NCI-H146 (cell line): ENCODE measurements at regions not wholly inside any gene's neighbourhood (a gene's known extent, or its start where the extent isn't known, plus 50 kb on each side); places are given as distances from the start of the nearest gene placed in this dataset.

Experiments used
- DNase-seq: peaks from one replicate; lab custom pipeline; 2025; lab: John Stamatoyannopoulos, UW

DNA sequence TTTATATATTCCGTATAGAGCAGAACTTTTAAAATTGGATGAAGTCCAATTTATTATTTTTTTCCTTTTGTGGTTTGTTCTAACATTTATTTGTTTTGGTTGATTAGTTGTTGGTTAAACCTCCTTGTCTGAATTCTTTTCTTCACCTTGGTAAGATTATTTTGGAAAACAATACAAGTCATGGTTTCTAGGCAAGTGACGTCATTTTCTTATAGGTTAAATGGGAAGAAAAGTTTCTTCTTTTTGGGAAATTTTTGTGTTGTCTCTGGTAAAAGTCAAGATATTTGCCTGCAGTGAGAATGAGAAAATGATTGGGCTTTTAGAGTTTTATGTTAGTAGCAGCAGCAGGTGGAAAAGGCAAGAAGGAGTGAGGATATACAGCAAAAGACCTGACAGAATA is 197.9 kb downstream of the OTOR start:
- no peak for DNase-seq

DNA sequence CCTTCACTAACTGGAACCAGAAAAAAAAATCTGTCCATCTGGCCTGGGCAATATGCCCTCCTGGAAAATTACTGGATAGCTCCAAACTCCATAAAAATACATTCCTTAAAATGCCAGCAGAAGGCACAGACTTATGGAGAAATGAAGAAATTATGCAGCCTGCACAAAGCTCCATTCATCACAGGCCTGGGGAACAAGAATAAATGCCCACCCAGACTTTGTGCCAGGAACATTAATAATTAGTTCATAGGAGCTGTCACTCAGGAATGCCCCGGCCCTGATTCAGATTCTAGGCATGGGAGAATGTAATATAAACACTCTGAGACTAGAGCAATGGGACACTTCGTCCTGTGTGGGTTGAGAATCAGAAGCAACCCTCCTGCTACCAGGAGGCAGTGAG is 199.3 kb downstream of the OTOR start:
- no peak for DNase-seq

DNA sequence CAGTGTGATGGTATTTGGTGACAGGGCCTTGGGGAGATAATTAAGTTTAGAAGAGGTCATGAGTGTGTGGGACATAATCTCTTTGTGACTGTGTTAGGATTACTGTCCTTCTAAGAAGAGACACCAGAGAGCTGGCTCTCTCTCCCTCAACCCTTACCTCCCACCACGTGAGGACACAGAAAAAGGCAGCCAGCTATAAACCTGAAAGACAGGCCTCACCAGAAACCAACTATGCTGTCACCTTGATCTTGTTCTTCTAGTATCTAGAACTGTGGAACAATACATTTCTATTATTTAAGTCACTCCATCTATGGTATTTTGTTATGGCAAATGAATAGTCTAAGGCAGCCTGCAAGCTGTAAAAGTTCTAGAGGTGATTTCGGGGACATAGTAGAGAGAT is 203.7 kb downstream of the OTOR start:
- no peak for DNase-seq

DNA sequence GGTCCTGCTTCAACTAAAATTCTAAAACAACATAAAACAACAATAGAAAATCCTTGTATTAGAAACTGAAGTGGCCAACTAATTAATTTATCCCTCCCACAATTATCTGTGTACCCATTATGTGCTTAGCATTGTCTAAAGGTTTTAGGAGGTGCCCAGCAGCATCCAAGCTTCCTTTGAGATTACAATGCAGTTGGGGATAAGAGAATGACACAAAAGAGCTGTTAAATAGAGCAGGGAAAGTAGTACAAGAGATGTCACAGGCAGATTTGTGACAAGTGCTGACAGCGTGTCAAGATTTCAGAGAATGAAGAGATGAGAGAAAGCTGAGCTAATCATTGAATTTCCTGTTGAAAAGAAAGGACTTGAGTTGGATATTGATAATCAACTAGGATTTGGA is 204.8 kb downstream of the OTOR start:
- no peak for DNase-seq

DNA sequence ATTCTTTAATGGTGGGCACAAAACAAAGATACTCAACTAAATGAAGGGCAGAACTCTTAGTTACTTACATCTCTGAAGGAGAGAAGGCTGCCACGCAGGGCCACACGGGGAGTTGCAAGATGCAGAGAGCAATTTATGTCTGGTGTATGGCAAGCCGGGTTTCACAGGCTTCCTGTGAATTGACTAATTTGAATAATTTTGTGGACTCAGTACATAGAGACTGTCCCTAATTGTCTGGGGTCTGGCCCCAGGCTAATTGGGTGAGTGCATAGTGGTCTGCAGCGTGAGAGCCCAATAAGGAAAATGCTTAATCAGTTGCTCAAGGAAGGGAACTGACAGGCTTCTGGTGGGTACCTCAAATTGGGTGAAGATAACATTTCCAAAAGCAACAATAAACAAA is 205.7 kb downstream of the OTOR start:
- DNase-seq, result peak; percentile 54

DNA sequence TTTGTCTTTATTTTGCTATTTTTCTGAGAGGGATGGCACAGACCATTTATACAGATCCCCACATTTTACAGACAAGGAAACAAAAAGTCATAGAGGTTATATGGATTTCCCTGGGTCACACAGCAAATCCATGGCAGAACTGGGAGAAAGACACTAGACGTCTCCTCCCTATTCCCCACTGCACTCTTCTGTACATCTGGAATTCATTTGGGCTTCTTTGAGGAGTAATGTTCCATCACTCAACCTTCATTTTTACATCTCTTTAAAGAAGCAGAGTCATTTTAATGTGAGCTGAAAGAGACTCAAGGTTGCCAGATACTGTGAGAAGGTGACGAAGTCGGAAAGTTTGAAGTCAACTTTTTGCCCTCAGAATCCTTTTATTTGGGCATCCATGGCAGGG is 207.3 kb downstream of the OTOR start:
- no peak for DNase-seq

DNA sequence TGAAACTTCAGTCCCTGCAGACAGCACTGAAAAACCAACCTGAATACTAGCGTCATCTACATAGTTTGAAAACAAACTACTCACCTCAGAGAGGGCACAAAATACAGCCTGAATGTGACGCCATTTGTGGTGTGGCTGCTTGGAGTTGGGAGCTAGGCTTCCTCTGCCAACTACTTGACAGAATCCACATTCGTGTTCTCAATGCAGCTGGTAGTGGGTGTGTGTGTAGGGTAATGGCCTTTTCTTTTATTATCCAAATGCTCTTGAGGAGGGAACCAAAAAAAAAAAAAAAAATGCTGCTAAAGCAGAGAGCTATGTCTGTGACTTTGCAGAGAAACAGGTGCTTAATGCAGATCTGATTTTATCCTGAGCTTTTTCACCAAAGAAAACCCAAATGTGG is 207.8 kb downstream of the OTOR start:
- DNase-seq, result no peak

DNA sequence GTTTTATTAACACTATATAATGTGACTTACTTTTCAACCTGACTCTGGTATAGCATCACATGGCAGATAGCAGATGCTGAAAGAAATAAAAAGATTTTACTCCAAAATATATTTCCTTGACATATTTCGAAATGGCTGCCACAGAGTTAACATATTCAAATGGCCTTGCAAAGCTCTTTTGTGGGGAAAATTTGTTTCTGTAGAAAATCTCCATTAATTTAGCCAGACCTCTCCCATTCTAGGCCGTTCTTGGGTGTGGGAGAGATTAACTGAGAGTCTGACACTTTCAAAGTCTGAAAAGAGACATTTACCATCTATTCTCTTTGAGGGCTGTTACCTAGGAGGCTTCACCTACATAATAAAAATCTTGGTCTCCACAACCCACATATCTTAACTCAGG is 217.2 kb downstream of the OTOR start:
- no peak for DNase-seq

DNA sequence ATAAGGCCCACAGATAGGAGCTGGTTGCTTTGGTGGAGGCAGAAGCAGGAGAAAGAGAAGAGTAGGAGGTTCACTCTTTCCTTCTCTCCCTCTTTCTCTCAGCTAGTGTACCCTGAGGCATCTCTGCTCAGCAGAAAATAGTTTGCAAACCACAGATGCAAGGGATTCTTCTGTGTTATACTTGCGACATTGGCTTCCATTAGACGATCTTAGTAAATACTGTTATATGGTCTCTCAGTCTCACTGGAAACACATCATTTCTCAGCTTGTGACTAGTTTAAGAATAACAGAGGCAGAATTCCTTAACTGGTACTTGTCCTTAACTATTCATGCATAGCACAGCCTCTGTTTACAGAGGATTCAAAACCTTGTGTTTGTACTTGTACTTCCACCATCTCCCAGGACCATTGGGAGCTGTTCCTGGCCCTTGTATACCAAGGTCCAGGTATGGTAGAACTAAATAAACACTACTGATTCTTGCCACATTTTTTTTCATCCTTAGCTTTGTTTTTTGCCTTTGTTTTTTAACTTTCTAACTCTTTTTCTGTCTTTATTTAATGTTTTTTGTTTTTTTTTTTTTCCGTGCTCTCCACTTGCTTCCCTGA is 218.2 kb downstream of the OTOR start:
- DNase-seq, result no peak

DNA sequence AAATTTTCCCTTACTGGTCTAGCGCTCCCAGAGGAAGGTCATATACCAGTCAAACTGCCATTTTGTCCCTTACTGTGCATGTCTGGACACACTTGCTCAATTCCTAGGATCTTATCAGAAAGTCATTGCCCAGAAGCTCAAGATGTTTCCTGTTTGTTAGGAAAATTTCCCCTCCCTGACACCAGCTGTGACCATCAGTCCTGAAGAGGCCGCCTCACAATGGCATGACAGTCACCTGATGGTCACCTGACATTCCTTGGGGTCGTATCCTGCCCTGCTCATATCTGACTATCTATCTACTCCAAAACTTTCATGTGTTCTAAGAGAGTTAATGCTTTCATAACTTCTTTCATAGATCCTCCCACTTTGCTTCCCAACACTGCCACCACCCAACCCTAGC is 219.9 kb downstream of the OTOR start:
- no peak for DNase-seq

DNA sequence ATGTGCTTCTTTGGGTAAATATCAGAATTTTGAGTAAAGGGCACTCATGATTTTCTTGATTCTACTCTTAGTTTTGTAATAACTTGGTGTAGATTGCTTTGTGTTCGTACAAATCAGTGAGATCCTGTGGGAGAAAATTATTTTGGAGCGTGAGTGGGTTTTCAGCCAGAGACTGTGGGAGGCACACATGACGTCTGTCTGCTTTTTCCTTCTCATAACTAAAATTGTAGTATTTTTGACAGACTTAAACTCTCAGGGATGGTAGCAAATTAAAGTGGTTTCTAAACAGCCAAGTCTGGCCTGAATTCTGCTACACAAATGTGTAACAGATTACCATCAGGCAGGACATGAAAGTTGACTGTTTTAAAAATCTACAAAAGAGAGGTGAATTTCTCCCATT is 222.6 kb downstream of the OTOR start:
- no peak for DNase-seq

DNA sequence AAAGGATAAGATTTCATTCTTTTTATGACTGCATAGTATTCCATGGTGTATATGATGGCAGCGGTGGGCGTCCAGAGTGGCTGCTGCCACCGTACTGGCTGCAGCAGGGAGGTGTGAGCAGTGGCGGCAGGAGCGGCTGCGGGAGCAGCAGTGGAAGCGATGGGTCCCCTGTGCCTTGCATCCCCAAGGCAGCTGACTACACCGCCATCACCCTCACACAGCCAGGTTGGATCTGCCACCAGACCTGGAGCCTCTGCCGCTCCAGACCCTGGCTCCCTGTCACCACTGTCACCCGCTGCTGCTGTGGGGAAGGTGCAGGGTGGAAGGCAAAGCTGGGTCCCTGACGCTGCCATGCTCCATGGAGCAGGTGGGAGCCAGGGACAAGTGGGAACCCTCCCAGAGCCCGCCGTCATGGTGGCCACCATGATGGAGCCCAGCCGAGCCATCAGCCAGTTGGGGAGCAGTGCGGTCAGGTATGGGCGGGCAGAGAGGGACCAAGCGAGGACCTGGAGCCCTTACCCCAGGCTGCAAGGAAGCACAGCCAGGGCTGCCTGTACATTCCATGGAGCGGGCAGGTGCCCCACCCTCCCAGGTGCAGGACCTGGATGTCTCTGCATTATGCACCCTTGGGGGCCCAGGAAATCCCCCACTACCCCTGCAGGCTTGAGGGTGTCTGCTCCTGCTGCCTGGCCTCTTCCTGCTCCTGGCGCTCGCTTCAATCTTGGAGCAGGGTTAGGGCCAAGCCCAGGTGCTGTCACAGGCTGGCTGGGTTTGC is 226.1 kb downstream of the OTOR start:
- no peak for DNase-seq

DNA sequence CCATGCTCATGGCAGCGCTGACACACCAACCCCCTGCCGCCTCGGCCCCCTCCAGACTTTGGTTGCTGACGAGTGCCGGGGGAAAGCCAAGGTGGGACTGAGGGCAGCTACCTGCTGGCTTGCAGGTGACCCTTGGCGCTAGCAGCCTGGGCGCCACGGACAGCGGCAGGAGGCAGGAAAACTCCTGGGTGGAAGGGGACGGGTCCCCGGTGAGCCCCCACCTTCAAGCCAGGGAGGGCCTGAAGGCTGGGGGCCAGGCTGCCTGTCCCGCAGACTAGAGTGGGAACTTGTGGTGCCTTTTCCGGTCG is 226.7 kb downstream of the OTOR start:
- no peak for DNase-seq

DNA sequence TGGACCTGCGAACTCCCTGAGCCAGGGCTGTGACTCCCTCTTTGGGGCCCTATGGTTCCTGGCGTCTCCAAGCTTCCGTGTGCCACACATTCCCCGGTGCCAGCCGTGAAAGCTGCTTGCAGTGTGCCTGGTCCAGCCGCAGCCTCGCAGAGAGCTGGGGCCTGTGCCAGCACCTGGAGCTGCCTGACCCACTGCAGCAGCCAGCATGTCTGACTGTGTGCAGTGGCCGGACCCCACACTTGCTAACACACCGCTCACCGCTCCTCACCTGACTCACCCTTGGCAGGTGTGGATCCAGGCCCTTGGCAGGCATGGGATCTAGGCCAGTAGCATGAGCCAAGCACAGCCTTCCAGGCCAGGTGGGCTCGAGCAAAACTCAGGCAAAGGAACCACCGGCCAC is 227.5 kb downstream of the OTOR start:
- no peak for DNase-seq

DNA sequence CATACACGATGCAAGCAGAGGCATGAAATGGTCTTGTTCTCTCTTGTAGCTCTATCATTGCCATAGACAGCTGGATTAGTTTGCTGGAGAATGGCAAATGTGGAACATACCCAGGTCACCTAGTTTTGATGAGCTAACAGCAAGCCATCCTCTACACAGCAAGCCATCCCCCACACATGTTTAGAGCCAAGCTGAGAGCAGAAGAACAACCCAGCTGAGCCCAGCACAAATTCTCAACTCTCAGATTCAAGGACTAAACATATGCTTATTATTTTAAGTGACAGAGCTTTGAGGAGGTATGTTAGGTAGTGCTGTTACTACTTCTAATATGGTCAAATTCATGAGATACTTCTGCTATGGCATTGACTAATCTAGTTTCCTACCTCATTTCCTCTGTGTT is 230.3 kb downstream of the OTOR start:
- DNase-seq, result no peak

DNA sequence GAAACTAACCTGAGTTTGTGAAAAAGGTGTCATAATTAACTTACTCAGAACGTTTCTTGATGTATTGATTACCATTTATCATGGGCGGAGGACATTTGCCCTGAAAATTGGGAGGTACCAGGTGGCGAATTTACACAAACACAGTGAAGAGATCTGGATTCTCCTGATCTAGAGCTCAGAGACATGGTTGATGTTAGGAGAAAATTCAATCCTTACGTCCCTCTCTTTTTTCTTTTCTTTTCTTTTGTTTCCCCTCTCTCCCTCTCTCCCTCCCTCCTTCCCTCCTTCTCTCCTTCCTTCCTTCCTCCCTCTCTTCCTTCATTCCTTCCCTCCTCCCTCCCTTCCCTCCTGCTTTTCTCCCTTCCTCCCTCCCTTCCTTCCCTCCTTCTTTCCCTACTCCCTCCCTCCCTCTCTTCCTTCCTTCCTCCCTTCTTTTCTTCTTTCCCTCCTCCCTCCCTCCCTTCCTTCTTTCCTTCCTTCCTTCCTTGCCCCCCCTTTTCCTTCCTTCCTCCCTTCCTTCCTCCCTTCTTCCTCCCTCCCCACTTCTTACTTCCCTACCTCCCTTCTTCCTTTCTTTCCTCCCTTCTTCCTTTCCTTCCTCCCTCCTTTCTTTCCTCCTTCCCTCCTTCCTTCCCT is 234.1 kb downstream of the OTOR start:
- DNase-seq, result no peak

DNA sequence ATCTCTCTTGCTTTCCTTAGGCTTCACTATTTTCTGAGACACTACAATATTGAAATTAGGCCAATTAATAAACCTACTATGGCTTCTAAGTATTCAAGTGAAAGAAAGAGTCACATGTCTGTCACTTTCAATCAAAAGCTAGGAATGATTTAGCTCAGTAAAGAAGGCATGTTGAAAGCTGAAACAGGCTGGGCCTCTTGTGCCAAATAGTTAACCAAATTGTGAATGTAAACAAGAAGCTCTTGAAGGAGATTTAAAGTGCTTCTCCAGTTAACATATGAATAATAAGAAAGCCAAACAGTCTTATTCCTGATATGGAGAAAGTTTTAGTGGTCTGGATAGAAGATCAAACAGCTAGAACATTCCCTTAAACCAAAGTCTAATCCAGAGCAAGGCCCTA is 236.3 kb downstream of the OTOR start:
- no peak for DNase-seq

DNA sequence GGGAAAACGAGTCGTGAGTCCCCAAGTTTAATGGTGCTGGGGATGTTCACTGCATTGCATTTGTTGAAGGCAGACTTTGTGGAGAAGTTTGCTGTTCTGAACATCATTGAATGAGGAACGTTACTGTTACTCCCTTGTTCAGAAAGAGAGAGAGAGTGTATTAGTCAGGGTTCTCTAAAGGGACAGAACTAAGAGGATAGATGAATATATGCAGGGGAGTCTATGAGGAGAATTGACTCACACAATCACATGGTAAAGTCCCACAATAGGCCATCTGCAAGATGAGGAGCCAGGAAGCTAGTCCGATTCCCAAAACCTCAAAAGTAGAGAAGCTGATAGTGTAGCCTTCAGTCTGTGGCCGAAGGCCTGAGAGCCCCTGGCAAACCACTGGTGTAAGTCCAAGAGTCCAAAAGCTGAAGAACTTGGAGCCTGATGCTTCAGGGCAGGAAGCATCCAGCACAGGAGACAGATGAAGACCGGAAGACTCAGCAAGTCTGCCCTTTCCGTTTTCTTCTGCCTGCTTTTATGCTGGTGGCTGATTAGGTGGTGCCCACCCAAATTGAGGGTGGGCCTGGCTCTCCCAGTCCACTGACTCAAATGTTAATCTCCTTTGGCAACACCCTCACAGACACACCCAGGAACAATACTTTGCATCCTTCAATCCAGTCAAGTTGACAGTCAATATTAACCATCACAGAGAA is 223.5 kb upstream of the PCSK2 start:
- no peak for DNase-seq

DNA sequence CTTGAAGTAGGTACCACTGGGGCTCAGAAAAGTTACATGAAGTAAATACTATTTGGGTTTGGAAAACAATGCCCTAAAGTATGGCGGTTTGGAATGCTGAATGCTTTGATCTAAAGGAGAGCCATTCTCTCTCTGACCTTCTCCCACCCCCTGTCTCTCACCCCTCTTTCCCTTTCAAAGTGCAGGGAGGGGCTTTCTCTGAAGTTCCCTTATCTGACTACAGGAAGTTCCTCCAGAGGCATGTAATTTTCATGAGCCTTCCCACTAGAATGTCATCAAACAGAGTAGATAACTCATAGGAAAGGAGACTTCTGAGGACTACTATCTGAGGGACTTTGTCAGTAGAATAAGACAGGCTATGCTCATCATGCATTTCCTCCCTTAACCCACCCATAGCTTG is 216.7 kb upstream of the PCSK2 start:
- no peak for DNase-seq

DNA sequence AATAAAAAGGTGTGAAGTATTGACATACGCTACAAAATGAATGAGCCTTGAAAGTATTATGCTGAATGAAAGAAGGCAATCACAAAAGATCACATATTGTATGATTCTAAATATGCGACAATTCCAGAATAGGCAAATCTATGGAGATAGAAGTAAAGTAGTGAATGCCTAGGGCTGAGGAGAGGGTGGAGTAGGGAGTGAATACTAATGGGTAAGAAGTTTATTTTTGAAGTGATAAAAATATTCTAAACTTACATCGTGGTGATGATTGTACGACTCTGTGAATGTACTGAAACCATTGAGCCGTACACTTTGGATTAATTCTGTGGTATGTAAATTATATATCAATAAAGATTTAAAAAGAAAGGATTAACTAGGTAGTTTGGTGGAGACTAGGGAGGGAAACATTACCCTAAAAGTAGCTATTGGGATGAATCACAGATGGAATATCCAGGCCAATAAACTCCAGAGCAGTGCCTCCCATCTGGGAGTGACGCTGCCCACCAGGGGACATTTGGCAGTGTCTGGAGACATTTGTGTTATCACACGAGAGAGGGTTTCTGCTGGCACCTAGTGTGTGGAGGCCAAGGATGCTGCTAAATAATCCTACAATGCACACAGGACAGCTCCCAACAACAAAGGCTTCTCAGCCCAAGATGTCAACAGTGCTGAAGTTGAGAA is 214.2 kb upstream of the PCSK2 start:
- no peak for DNase-seq

DNA sequence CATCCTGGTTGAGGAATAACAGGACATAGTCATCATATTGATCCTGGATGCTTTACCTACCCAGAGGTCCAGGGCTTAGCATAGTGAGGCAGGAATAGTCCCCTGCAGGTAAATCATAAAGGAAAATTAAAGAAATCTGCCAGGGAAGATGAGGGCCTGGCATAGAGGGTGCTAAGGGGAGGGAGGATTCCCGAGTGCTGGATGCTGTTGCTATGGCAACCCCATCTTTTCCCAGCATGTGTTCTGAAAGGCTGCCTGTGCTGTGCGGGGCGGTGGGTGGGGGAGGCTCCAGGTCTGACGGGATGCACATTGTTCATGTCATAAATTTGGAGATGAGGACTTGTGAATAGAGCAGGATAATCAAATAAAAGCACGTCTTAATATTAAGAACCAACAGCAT is 212.6 kb upstream of the PCSK2 start:
- peak; percentile 62 for DNase-seq

DNA sequence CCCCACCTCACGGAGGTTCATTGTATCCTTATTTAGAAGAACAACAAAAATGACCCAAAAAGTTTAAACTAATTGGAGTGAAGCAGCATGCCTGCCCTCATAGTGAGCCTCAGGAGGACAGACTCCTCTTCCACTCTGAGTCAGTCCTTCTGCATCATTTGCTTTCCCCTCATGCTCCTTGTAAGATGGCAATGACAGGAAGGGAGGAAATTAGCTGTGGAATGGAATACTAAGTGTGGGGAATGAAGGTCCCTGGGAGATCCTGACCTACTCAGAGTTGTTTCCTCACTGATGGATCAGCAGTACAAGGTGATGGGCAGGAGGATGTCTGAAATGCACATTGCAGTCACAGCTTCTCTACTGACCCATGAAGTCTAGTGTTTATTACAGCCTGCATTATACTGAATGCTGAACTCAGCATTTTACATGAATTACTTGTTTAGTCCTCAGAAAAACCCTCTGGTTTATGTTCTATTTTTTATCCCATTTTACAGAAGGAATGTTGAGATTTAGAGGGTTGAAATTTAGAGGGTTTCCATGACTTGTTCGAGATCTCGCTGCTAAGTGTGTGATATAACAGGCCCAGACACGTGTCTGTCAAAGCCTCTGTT is 212.0 kb upstream of the PCSK2 start:
- no peak for DNase-seq
